DMS153 treated with DMSO at 0.1 percent for 48 hours (cell line): ENCODE measurements at regions not wholly inside any gene's neighbourhood (a gene's known extent, or its start where the extent isn't known, plus 50 kb on each side); places are given as distances from the start of the nearest gene placed in this dataset.
"Not testable (repeated sequence)": the region's sequence is repeated elsewhere in the genome, so short reads cannot be mapped to it uniquely, and the experiment has no call there.

Source experiments
- DNase-seq: peaks from one replicate; lab custom pipeline; 2025; ENCODE audit not compliant: unreplicated experiment; lab: John Stamatoyannopoulos, UW

DNA sequence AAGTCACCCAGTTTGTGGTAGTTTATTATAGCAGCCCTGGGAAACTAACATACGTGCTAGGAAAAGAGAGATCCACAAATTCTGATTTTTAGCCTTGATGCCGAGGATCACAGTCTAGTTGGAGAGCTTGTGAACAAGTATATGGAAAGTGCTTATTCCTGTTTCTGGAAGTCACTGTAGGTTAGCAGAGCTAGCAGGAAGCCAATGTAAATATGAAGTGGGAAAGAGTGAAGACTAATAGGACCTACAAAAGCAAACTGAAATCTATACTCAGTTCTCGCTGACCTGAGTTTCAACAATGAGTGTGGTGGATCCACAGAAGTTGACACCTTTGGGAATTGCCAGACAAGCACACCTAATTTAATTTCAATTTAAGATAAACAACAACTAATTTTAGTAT, 254.9 kb downstream of the PLK2 start:
- DNase-seq: no peak

DNA sequence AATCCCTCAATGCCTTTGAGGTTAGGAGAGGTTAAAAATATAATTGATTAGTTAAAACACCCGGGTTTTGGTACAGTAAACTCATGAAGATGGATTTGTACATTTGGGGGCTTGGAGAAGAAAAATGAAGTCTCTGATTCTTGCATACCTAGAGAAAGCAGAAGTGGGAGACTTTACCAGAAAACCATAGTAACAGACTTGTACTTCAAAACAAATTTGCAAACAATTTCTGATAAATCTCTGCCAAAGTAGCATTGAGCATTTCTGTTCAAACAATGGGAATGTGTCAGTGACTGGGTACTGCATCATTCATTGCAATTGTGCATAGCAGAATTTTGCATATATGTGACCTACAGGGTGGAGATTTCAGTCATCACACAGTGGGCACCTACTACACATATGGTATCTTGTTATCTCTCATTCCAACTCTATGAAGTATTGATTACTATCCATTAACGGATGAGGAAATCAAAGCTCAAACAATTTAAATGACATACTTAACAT, 256.9 kb downstream of the PLK2 start:
- DNase-seq: no peak

DNA sequence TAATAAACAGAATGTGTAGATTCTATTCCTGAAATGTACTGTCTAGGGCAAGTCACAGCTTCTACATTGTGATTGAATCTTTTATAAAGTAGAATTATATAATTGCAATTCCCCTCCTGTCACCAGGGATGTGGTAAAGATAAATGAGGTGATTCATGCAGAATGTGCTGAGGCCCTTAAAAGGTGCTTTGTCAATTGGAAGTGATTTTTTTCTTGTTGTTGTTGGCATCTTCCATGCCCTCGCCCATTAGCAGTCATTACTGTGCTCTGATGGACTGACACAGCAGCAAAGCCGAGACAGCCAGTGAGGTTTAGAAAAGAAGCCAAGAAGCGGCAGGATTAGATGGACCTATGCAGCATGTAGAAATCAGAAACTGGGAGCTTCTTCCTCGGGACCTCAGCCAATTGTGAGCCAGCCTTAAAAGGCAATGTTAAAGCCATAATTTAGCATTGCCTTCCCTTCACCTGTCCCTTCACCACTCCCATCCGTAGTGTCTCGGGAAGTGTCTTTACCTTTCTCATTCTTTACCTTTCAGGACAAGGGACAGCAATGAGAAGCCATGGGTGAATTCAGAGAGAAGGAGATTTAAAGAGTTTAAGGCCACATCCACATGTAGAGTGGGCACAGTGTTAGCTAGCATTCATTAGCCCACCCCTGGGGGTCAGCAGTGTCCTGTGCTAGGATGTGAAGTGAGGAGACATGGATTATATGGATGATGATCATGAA, 257.8 kb downstream of the PLK2 start:
- no peak for DNase-seq

DNA sequence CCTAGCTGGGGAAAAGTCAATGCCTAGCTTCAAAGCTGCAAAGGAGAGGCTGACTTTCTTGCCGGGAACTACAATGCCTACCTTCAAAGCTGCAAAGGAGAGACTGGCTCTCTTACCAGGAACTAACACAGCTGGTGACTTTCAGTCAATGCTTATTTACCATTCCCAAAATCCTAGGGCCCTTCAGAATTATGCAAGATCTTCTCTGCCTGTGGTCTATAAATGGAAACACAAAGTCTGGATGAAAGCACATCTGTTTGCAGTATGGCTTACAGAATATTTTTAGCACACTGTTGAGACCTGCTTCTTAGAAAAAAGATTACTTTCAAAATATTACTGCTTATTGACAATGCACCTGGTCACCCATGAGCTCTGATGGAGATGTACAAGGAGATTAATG, 259.4 kb downstream of the PLK2 start:
- no peak for DNase-seq

DNA sequence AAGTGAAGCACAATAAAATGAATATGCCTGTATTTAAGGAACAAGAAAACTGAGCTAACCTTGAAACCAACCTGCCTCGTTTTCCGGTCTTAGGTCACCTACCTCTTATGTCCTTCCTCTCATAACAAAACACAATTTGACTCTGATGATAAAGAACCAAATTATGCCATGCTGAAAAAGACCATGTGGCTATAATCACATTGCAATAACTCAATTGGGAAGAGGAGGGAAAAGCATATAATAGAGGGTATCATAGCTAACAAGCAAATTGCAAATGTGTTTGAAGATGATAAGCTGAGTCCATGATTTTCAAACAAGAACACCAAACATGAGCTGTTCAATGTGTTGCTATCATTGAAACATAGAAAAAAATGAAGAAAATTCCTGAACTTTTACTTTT, 260.8 kb downstream of the PLK2 start:
- DNase-seq: no peak

DNA sequence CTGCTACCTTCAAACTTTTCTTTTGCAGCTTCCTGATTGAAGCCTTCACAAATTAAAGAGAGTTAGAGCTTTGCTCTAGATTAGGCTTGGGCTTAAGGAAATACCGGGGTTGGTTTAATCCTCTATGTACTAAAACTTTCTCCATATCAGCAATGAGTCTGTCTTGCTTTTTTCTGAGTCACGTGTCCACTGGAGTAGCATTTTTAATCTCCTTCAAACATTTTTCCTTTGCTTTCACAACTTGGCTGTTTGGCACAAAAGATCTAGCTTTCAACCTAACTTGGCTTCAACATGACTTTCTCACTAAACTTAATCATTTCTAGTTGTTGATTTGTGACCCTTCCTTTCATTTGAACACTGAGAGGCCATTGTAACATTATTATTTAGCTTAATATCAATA, 261.6 kb downstream of the PLK2 start:
- no peak for DNase-seq

DNA sequence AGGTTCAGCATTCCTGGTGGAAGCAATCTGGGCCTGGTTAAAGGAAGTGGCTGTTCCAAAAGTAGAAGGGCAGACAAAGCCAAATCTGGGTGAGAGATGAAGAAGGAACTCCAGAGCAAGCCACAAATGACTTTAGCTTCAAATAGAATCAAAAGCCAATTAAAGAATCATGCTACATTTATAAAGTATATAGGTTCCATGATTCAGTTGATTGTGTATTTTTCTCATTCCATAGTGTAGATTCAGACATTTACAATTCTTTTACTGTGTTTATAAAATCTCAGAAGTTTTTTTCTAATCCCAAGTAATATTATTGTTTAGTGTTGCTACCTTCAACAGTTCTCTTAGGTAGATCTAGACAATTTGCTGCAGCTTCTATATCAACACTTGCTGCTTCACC, 262.0 kb downstream of the PLK2 start:
- no peak for DNase-seq

DNA sequence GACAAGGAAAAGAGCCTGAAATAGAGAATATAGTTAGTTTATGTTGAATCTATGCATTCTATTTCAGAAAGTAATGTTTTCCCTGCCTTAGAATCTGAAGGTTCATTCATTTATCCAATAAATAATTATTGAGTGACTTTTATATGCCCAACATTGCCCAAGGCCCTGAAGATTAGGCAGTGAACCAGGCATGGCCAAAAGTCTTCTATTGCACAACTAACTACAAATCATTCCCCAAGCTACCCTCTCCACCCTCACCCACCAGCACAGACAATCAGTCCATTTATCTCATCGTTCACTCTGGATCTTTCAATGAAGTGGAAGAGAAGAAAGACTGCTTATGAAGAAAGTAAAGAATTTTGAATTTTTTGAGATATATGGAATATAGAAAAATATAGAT, 268.4 kb downstream of the PLK2 start:
- DNase-seq: no peak

DNA sequence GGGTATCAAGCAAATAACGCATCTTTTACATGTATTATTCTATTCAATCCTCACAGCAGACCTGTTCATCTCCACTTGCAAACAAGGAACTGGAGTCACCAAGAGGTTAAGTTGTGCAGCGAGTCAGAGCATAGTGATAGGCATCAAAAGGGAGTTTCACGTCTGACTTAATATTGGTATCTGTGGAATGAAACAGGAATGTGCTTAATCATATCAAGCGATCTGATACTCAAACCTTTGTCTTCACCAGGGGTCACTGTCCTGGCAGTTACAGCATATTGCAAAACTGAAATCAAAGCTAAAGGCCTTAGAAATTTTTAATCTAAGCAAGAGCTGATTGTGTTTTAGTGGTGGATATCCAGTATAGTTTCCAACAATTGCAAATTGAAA, 271.6 kb downstream of the PLK2 start:
- no peak for DNase-seq

DNA sequence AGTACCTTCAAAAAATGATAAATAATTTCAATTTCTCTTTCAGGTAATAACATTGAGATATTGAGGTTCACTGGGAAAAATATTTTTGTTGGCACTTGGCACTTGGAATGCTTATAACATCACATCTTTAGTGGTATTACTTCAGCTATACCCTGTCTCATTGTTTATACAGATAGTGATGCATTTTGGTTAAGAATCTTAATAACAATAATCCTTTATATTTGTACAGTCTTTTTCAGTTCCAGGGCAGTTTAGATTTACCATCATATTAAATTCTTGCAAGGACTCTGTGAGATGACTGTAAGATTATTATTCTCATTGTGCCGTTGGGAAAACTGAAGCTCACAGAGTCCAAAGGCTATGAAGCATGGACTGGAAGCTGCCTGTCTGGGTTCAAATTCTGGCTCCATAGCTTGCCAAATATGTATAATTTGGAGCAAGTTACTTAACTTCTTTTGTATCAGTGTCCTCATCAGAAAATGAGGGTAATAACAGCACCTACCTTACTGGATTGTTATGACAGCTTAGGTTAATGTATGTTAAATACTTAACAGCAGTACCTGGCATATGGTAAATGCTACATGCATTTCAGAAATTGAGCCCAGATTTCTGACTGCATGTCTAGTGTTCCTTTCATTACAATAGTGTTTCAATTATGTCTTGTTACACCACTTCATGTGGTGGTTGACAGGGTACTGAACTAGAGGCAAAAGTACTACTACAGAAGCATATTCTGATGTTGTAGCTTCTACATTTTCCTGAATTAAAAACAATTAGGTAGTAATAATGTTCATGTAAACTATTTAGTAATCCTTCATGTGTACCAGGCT, 272.2 kb downstream of the PLK2 start:
- DNase-seq: no peak

DNA sequence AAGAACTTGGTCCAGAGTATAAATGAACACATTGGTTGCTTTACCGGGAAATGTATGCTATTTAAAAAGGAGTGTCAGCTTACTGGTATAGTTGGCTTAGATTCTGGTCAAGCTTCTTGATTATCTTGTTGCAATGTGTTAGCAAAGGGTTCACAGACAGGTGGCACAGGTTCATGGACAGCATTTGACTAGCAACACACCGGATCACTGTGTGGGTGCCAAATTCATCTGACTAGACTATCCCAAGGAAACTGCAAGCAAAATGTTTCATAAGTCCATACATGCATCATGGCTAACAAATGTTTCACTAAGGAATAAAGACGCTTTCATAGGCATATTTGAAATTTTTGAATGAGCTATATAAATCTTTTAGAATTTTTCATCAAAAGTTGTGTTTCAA, 274.1 kb downstream of the PLK2 start:
- DNase-seq: no peak

DNA sequence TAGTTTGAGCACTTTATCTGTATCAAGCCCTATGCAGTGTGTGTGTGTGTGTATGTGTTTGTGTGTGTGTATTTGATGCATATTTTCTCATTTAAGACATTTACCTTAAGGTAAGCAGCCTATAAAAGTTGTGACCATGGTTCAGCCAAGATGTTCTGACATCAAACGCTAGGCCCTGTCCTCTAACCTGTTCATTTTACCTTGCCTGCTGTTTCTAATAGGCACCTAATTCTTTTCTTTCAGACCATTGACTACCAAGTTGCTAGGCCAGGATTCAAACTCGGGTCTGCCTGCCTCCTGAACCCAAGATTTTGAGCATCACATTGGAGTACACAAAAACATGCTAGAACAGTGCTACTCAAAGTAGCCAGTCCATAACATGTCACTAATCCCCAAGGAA, 274.5 kb downstream of the PLK2 start:
- no peak for DNase-seq

DNA sequence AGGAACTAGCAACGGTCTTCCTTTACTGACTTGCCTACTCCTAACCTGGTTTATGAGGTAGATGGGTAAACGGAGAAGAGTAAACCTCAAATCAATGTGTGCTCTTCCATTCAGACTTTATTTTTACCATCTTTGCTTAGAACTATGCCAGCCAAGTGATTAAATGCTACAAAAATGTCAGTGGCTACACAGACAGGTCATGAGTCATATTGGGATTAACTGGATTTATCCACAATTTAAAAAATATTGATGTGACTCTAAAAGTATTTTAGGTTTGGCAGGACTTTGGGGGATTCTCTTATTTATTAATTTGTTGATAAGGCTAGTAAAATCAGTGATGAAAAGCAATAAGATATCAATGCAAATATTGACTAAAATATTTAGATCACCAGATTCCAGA, 275.0 kb downstream of the PLK2 start:
- DNase-seq: no peak

DNA sequence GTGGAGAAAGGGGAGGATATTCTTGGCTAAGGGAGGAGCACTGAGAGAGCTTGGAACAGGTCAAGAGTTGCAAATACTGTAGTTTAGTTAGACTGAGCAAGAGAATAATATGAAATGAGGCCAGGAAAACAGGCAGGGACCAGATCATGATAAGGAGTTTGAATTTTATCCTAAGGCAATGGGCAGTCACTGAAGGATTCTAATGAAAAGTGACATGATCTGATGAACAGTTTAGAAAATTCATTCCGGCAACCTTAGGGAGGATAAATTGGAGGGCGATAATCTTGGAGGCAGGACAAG, 276.1 kb downstream of the PLK2 start:
- no peak for DNase-seq

DNA sequence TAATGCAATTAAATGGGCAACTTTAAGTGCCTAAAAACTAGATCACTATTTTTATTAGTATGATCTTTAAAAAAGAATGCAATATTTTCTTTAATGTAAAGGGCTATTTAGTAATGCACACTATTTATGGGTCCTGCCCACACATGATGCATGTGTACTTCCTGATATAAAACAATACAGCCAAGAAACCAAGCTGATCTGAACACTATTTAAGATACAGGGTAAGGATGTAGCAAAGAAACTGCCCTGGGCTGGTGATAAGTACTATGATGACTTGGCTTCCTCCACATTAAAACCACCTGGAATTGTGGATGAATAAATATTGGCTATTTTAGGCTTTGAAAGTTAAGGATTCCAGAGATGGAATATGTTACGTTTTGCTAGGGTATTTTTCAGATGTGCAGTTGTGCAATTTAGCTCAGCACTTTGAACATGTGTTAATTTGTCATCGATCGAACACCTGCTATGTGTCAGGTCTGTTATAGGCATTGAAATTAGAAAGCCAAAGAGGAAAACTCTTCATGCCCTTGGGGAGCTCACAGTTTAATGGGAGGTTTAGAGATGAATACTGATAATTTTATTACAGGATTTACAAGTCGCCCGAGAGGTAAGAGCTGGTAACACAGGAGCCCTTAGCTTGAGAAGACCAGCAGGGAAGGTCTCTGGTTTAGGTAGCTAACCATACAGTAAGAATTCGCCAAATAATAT, 276.7 kb downstream of the PLK2 start:
- DNase-seq: no peak

DNA sequence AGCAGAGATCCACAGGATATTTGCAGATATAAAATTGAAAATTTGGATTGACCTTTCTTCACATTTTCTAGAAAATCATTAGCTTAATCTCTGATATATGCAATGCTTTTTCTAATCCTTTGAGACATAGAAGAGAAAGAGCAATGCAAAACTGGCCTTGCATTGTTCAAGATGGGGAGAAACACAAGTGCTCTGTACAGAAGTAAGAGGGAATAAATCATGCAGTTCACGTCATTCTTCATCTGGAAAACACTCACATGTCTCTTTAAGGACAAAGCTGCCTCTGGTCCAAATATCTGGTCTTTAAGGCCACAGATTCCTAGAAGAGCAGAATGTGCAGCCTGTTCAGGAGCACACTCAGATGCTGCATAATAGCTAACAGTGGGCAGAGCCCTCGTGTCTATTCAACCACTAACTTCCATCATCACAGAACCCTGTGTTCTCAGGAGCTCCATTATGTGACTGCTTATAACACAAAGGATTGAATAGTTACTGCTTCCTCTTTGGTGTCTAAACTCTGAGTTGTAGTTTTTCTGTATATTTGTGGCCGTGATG, 277.5 kb downstream of the PLK2 start:
- no peak for DNase-seq

DNA sequence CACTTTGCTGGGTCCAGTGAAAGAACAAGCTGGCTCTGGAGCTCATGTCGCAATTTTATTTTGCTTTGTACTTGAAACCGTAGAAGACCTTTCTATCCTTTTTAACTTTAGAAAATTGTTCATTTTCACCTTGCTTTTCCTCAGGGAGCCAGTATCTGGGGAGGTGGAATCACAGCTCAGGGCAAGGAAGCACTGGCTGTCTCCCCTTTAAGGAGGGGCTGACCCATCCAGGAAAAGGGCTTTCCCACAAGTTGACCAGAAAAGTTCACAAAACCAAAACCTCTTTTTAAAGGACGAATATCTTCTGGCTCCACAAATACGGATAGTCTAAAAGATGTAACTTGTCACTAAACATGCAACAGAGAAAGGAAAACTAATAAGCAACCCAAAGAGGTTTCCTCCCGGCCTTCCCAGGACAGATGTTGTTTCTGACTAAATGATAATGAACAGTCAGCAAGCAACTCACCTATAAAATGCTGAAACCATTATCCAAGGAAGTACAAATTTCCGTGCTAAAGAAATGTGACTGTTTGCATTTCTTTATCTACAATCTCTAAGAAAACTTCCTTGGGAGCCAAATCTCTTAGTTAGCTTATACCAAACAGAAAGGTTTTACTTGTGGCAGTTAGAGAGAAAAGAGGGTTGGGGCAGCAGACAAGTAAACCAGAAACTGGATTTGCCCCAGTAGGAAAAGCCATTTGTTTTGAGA, 278.2 kb downstream of the PLK2 start:
- DNase-seq: no peak

DNA sequence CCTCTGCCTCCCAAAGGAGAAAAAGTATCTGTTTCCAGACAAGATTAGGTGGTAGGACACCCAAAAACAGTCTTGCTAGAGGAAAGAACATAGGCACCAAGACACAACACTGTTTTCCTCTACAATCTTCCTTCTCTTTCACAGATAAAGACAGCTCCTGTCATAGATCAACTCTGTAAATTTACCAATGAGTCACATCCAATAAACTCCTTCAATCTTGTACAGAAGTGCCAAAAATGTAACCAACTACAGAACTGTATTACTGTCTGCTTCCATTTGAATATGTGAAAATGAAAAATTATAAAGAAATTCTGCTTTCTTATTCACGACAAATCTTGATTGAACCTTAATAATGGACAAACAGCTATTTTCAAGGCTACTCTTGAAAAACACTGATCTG, 286.9 kb downstream of the PLK2 start:
- no peak for DNase-seq

DNA sequence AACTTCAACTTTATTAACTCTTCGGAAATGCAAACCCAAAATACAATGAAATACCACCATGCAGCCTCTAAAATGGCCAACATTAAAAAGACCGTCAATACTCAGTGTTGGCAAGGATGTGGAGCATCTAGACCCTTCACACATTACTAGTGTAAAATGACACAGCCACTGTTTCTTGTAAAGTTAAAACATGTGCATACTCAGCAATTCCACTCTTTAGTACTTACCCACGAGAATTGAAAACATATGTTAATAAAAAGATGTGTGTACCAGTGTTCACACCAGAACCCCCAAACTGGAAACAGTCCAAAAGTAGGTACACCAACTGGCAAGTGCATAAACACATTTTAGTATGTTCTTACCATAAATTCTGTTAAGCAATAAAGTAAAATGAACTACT, 294.7 kb downstream of the PLK2 start:
- DNase-seq: no peak

DNA sequence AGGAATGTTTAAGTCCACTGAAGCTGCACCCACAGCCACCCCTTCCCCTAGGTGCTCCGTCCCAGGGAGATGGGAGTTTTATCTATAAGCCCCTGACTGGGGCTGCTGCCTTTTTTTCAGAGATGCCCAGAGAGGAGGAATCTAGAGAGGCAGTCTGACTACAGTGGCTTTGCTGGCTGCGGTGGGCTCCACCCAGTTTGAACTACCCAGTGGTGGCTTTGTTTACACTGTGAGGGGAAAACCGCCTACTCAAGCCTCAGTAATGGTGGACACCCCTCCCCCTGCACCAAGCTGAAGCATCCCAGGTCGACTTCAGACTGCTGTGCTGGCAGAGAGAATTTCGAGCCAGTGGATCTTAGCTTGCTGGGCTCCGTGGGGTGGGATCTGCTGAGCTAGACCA, 298.0 kb downstream of the PLK2 start:
- not testable (repeated sequence) for DNase-seq
